ENCODE measurements at regions not wholly inside any gene's neighbourhood (a gene's known extent, or its start where the extent isn't known, plus 50 kb on each side); places are given as distances from the start of the nearest gene placed in this dataset.

DNA sequence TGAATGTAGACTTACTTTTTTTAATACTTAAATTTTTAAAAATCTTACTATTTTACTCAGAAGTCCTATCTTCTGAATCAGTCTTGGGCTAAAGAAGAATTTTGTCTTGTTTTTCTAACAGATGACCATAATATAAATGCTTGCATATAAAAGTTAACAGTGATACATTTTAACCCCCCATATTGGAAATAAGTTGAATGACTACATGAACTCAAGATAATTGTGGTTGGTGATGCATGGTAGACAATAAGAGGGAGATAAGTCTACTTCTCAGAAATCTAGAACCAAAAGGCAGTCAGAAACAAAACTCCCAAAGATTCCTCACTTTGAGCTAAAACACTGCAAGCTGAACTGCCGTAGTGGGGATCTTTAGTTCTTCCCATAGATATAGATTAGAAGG lies 868.4 kb upstream of the SOX9 start:
- H3K18ac ChIP-seq (ENCODE audit: low read length): no peak overlapping the region
- no peaks in the 10 kb centered on the region for H3K79me2 ChIP-seq (ENCODE audit: control insufficient read depth, insufficient read depth, low read length, poor library complexity)
- H4K12ac ChIP-seq (ENCODE audit: low read depth, low read length): no peak overlapping the region
- no CpG with 5 or more reads among the region's 1 CpG for WGBS (ENCODE audit: extremely low coverage, insufficient coverage, insufficient read length)
- no peak overlapping the region for H3K4me3 ChIP-seq (ENCODE audit: low read depth, low read length)
- H3K27me3 ChIP-seq (ENCODE audit: insufficient read depth, low read length): no peaks in the 10 kb centered on the region
- H3K4me1 ChIP-seq (ENCODE audit: control insufficient read depth in 1 of 2, insufficient read depth in 2 of 2, low read length in 2 of 2): no peaks in the 10 kb centered on the region
- no peaks in the 10 kb centered on the region for H3K9me3 ChIP-seq (ENCODE audit: insufficient read depth, low read depth, low read length)
- no peak overlapping the region for H4K91ac ChIP-seq (ENCODE audit: low read depth, low read length)
- no peak overlapping the region for H4K8ac ChIP-seq (ENCODE audit: low read depth, low read length)
- no peak overlapping the region for H2AK5ac ChIP-seq (ENCODE audit: low read length)
- H2BK120ac ChIP-seq (ENCODE audit: insufficient read depth, low read length, poor library complexity): no peak overlapping the region
- H2BK12ac ChIP-seq (ENCODE audit: low read length): no peak overlapping the region
- H3K4ac ChIP-seq (ENCODE audit: low read depth, low read length): no peak overlapping the region
- no peak overlapping the region for H3K27ac ChIP-seq (ENCODE audit: low read depth, low read length)
- no peak overlapping the region for H3K9ac ChIP-seq (ENCODE audit: low read length)
- no peak overlapping the region for H3K4me2 ChIP-seq (ENCODE audit: low read length)
- H2BK5ac ChIP-seq (ENCODE audit: low read depth, low read length, poor library complexity): no peak overlapping the region
- no peak for DNase-seq
- no peak overlapping the region for H3K23ac ChIP-seq (ENCODE audit: low read length)
- no peak overlapping the region for H3K14ac ChIP-seq (ENCODE audit: low read length)
- no peak overlapping the region for H2AFZ ChIP-seq (ENCODE audit: insufficient read depth, low read length, poor library complexity)
- no peaks in the 10 kb centered on the region for H3K79me1 ChIP-seq (ENCODE audit: low read length)
- no peaks in the 10 kb centered on the region for H3K36me3 ChIP-seq (ENCODE audit: control insufficient read depth in 1 of 2, insufficient read depth in 2 of 2, low read length in 2 of 2)

DNA sequence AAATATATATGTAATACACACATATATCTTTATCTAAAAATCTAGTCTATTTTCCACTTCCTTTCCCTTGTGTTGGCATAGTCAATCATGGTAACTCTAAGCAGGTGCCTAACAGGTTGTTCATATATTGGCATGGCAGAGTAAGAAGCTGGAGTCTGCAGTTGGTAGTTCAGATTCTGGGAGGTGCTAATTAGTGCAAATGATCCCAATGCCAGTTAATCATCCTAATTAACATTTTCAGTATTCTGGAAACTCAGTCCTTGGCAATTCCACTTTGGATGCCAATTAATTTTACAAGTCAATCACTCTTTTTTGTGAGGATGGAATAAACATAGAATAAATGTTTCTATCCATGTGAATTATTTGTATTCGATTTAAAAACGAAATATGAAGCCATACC lies 863.7 kb upstream of the SOX9 start:
- no peak for DNase-seq

DNA sequence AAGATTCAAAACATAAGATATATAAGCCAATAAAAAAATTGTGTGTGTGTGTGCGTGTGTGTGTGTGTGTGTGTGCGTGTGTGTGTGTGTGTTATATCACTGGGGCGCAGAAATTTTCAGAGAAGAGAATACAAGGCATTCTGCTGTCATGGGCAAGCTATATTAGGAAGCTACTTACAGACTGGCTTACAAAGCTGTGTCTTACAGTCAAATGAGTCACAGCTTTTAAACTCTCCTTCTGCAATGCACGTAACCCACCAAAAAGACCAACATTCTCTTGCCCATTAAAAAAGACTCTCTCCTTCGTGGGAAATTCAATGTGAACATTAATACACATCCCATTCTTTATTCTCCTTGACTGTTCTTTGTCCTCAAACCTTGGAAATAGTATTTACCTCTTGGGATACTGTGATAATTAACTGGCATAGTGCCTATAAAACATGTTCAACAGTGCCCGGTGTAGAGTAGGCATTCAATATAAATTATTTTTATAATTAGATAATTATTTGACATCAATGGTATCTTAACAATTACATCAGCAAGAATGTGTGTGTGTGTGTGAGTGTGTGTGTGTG lies 860.4 kb upstream of the SOX9 start:
- Histone ChIP-seq H3K4me2 (ENCODE audit: low read length) (no peak overlapping the region), H4K12ac (ENCODE audit: low read depth, low read length) (no peak overlapping the region), H3K9me3 (ENCODE audit: insufficient read depth, low read depth, low read length) (no peaks in the 10 kb centered on the region), H3K18ac (ENCODE audit: low read length) (no peak overlapping the region), H3K4ac (ENCODE audit: low read depth, low read length) (no peak overlapping the region), H2AFZ (ENCODE audit: insufficient read depth, low read length, poor library complexity) (no peak overlapping the region), H3K36me3 (ENCODE audit: control insufficient read depth in 1 of 2, insufficient read depth in 2 of 2, low read length in 2 of 2) (no peaks in the 10 kb centered on the region), H3K27me3 (ENCODE audit: insufficient read depth, low read length) (no peaks in the 10 kb centered on the region), H2AK5ac (ENCODE audit: low read length) (no peak overlapping the region), H2BK5ac (ENCODE audit: low read depth, low read length, poor library complexity) (no peak overlapping the region), H3K27ac (ENCODE audit: low read depth, low read length) (no peak overlapping the region), H4K8ac (ENCODE audit: low read depth, low read length) (no peak overlapping the region), H3K4me1 (ENCODE audit: control insufficient read depth in 1 of 2, insufficient read depth in 2 of 2, low read length in 2 of 2) (no peaks in the 10 kb centered on the region), H3K4me3 (ENCODE audit: low read depth, low read length) (no peak overlapping the region), H4K91ac (ENCODE audit: low read depth, low read length) (no peak overlapping the region), H3K14ac (ENCODE audit: low read length) (no peak overlapping the region), H2BK12ac (ENCODE audit: low read length) (no peak overlapping the region), H3K79me2 (ENCODE audit: control insufficient read depth, insufficient read depth, low read length, poor library complexity) (no peaks in the 10 kb centered on the region), H3K79me1 (ENCODE audit: low read length) (no peaks in the 10 kb centered on the region), H3K9ac (ENCODE audit: low read length) (no peak overlapping the region), H3K23ac (ENCODE audit: low read length) (no peak overlapping the region), H2BK120ac (ENCODE audit: insufficient read depth, low read length, poor library complexity) (no peak overlapping the region)
- WGBS (ENCODE audit: extremely low coverage, insufficient coverage, insufficient read length): no CpG with 5 or more reads among the region's 6 CpGs
- no peak for DNase-seq

More for the DNA sequence above, 863.7 kb upstream of the SOX9 start:
- no peaks in the 10 kb centered on the region for H3K36me3 ChIP-seq (ENCODE audit: control insufficient read depth in 1 of 2, insufficient read depth in 2 of 2, low read length in 2 of 2)
- H3K14ac ChIP-seq (ENCODE audit: low read length): no peak overlapping the region
- no peak overlapping the region for H4K8ac ChIP-seq (ENCODE audit: low read depth, low read length)
- H2AK5ac ChIP-seq (ENCODE audit: low read length): no peak overlapping the region
- no peak overlapping the region for H3K9ac ChIP-seq (ENCODE audit: low read length)
- no CpG with 5 or more reads among the region's 2 CpGs for WGBS (ENCODE audit: extremely low coverage, insufficient coverage, insufficient read length)
- H4K12ac ChIP-seq (ENCODE audit: low read depth, low read length): no peak overlapping the region
- H3K79me1 ChIP-seq (ENCODE audit: low read length): no peaks in the 10 kb centered on the region
- no peaks in the 10 kb centered on the region for H3K4me1 ChIP-seq (ENCODE audit: control insufficient read depth in 1 of 2, insufficient read depth in 2 of 2, low read length in 2 of 2)
- H3K9me3 ChIP-seq (ENCODE audit: insufficient read depth, low read depth, low read length): no peaks in the 10 kb centered on the region
- no peak overlapping the region for H3K23ac ChIP-seq (ENCODE audit: low read length)
- no peak overlapping the region for H3K4me2 ChIP-seq (ENCODE audit: low read length)
- no peak overlapping the region for H4K91ac ChIP-seq (ENCODE audit: low read depth, low read length)
- H2AFZ ChIP-seq (ENCODE audit: insufficient read depth, low read length, poor library complexity): no peak overlapping the region
- H3K18ac ChIP-seq (ENCODE audit: low read length): no peak overlapping the region
- no peak overlapping the region for H3K27ac ChIP-seq (ENCODE audit: low read depth, low read length)
- no peaks in the 10 kb centered on the region for H3K27me3 ChIP-seq (ENCODE audit: insufficient read depth, low read length)
- no peak overlapping the region for H2BK120ac ChIP-seq (ENCODE audit: insufficient read depth, low read length, poor library complexity)
- no peak overlapping the region for H2BK12ac ChIP-seq (ENCODE audit: low read length)
- no peaks in the 10 kb centered on the region for H3K79me2 ChIP-seq (ENCODE audit: control insufficient read depth, insufficient read depth, low read length, poor library complexity)
- H3K4ac ChIP-seq (ENCODE audit: low read depth, low read length): no peak overlapping the region
- no peak overlapping the region for H2BK5ac ChIP-seq (ENCODE audit: low read depth, low read length, poor library complexity)
- H3K4me3 ChIP-seq (ENCODE audit: low read depth, low read length): no peak overlapping the region

DNA sequence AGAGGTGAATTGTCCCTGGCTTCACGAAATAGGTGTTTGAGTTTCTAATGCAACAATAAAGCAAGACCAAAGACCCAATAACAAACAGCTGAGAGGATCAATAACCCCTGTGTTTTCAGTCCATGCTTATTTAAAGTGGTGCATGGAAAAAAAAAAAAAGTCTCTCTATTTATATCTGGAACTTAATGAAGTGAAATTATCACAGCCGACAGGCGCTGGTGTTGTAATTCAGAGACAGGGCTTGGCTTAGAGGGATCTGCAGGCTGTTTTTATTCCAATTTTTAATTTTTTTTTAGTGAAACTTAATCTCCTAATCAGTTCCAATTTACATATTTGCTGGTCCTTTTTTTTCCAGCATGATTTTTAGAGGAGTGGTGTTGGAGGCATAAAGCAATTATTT lies 858.2 kb upstream of the SOX9 start:
- Histone ChIP-seq H3K14ac (ENCODE audit: low read length) (no peak overlapping the region), H3K36me3 (ENCODE audit: control insufficient read depth in 1 of 2, insufficient read depth in 2 of 2, low read length in 2 of 2) (no peaks in the 10 kb centered on the region), H3K4me1 (ENCODE audit: control insufficient read depth in 1 of 2, insufficient read depth in 2 of 2, low read length in 2 of 2) (no peaks in the 10 kb centered on the region), H2BK120ac (ENCODE audit: insufficient read depth, low read length, poor library complexity) (no peak overlapping the region), H3K79me1 (ENCODE audit: low read length) (no peaks in the 10 kb centered on the region), H3K27me3 (ENCODE audit: insufficient read depth, low read length) (peaks cover 2% of the 10 kb centered on the region), H3K23ac (ENCODE audit: low read length) (no peak overlapping the region), H2AK5ac (ENCODE audit: low read length) (no peak overlapping the region), H4K91ac (ENCODE audit: low read depth, low read length) (no peak overlapping the region), H3K9ac (ENCODE audit: low read length) (no peak overlapping the region), H4K12ac (ENCODE audit: low read depth, low read length) (no peak overlapping the region), H3K18ac (ENCODE audit: low read length) (no peak overlapping the region), H3K27ac (ENCODE audit: low read depth, low read length) (no peak overlapping the region), H3K79me2 (ENCODE audit: control insufficient read depth, insufficient read depth, low read length, poor library complexity) (no peaks in the 10 kb centered on the region), H3K4me2 (ENCODE audit: low read length) (no peak overlapping the region), H3K4ac (ENCODE audit: low read depth, low read length) (no peak overlapping the region), H2BK12ac (ENCODE audit: low read length) (no peak overlapping the region), H4K8ac (ENCODE audit: low read depth, low read length) (no peak overlapping the region), H3K4me3 (ENCODE audit: low read depth, low read length) (no peak overlapping the region), H2BK5ac (ENCODE audit: low read depth, low read length, poor library complexity) (no peak overlapping the region), H2AFZ (ENCODE audit: insufficient read depth, low read length, poor library complexity) (no peak overlapping the region), H3K9me3 (ENCODE audit: insufficient read depth, low read depth, low read length) (no peaks in the 10 kb centered on the region)
- no CpG with 5 or more reads among the region's 3 CpGs for WGBS (ENCODE audit: extremely low coverage, insufficient coverage, insufficient read length)
- no peak for DNase-seq
